NCI-H1694 treated with DMSO at 0.1 percent for 48 hours (cell line): ENCODE measurements at regions not wholly inside any gene's neighbourhood (a gene's known extent, or its start where the extent isn't known, plus 50 kb on each side); places are given as distances from the start of the nearest gene placed in this dataset.

Source experiments
- DNase-seq: peaks from one replicate; lab custom pipeline; 2025; lab: John Stamatoyannopoulos, UW

- no peak for DNase-seq
These were observed 418.8 kb upstream of the NR2F2 start for GRCh38 chr15:95911570-95912279.

- no peak for DNase-seq
These were observed 418.2 kb upstream of the NR2F2 start for GRCh38 chr15:95912280-95912625.

- DNase-seq: no peak
These were observed 417.8 kb upstream of the NR2F2 start for GRCh38 chr15:95912728-95913127.

- no peak for DNase-seq
These were observed 413.9 kb upstream of the NR2F2 start for GRCh38 chr15:95916568-95916967.

GRCh38 chr15:95918525-95918924, 412.0 kb upstream of the NR2F2 start:
- DNase-seq: no peak

GRCh38 chr15:95919460-95919859, 411.0 kb upstream of the NR2F2 start:
- no peak for DNase-seq

GRCh38 chr15:95921404-95921803, 409.1 kb upstream of the NR2F2 start:
- DNase-seq: no peak

GRCh38 chr15:95922431-95922830, 408.1 kb upstream of the NR2F2 start:
- no peak for DNase-seq

- DNase-seq: no peak
These were observed 406.7 kb upstream of the NR2F2 start for GRCh38 chr15:95923792-95924191.

GRCh38 chr15:95928822-95929221, 401.7 kb upstream of the NR2F2 start:
- no peak for DNase-seq

GRCh38 chr15:95929232-95929846, 401.2 kb upstream of the NR2F2 start:
- no peak for DNase-seq

- no peak for DNase-seq
These were observed 399.7 kb upstream of the NR2F2 start for GRCh38 chr15:95930659-95931375.

GRCh38 chr15:95931619-95932018, 398.9 kb upstream of the NR2F2 start:
- no peak for DNase-seq

GRCh38 chr15:95932141-95932540, 398.4 kb upstream of the NR2F2 start:
- no peak for DNase-seq

GRCh38 chr15:95932676-95933075, 397.8 kb upstream of the NR2F2 start:
- DNase-seq: no peak

- no peak for DNase-seq
These were observed 394.6 kb upstream of the NR2F2 start for GRCh38 chr15:95935852-95936251.

- no peak for DNase-seq
These were observed 393.4 kb upstream of the NR2F2 start for GRCh38 chr15:95937128-95937528.

GRCh38 chr15:95940431-95940985, 390.0 kb upstream of the NR2F2 start:
- no peak for DNase-seq

- no peak for DNase-seq
These were observed 386.3 kb upstream of the NR2F2 start for GRCh38 chr15:95944193-95944592.

GRCh38 chr15:95944661-95945255, 385.7 kb upstream of the NR2F2 start:
- no peak for DNase-seq

GRCh38 chr15:95946241-95946640, 384.3 kb upstream of the NR2F2 start:
- no peak for DNase-seq

- no peak for DNase-seq
These were observed 383.6 kb upstream of the NR2F2 start for GRCh38 chr15:95946926-95947325.

- DNase-seq: no peak
These were observed 382.1 kb upstream of the NR2F2 start for GRCh38 chr15:95948411-95948810.
